ENCODE measurements at regions not wholly inside any gene's neighbourhood (a gene's known extent, or its start where the extent isn't known, plus 50 kb on each side); places are given as distances from the start of the nearest gene placed in this dataset.

DNA sequence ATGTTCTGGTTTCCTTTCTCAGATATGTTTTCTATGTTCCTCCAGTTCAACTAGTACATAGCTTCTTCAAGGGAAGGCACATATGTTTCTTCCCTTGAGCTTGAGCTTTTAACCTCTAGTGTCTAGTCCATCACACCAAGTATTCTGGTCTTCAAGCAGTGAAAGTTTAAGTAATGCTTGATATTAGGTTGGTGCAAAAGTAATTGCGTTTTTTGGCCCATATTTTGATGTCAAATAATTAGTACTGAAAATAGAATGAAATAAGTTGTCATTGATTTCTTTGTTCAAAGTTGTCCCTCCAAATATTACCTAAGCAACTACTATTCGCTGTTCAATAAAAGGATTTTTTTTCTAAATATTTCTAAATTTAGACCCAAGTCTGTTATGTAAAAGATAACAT lies 146.7 kb upstream of the TSC22D2 start:
- no peak for DNase-seq (ENCODE audit: low read depth)
- H3K4me3 ChIP-seq (replicated peaks; ENCODE audit: low read depth, low read length), result no peak overlapping the region

DNA sequence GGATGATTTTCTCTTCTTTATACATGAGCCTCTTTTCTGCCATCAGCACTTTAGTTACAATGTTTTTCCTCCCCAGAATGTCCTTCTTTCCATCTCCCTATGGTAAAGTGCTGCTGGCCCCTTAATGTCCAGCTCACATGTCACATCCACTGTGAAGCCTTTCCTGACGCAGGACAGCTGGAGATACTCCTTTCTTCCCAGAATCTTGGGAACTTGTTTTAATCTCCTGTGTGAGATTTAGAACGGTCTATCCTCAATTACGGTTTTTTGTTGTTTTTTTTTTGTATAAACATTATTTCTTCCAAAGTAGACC lies 147.7 kb upstream of the TSC22D2 start:
- TF ChIP-seq, protein P1, sequence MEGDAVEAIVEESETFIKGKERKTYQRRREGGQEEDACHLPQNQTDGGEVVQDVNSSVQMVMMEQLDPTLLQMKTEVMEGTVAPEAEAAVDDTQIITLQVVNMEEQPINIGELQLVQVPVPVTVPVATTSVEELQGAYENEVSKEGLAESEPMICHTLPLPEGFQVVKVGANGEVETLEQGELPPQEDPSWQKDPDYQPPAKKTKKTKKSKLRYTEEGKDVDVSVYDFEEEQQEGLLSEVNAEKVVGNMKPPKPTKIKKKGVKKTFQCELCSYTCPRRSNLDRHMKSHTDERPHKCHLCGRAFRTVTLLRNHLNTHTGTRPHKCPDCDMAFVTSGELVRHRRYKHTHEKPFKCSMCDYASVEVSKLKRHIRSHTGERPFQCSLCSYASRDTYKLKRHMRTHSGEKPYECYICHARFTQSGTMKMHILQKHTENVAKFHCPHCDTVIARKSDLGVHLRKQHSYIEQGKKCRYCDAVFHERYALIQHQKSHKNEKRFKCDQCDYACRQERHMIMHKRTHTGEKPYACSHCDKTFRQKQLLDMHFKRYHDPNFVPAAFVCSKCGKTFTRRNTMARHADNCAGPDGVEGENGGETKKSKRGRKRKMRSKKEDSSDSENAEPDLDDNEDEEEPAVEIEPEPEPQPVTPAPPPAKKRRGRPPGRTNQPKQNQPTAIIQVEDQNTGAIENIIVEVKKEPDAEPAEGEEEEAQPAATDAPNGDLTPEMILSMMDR (IDR thresholded peaks at IDR 0.05; ENCODE audit: low read length, missing control alignments), result no peak
- DNase-seq (ENCODE audit: low read depth), result no peak
- H3K4me3 ChIP-seq (replicated peaks; ENCODE audit: low read depth, low read length), result no peak overlapping the region

More for the DNA sequence above, 146.7 kb upstream of the TSC22D2 start:
- TF ChIP-seq, protein P1 (IDR thresholded peaks at IDR 0.05; ENCODE audit: low read length, missing control alignments), result no peak

DNA sequence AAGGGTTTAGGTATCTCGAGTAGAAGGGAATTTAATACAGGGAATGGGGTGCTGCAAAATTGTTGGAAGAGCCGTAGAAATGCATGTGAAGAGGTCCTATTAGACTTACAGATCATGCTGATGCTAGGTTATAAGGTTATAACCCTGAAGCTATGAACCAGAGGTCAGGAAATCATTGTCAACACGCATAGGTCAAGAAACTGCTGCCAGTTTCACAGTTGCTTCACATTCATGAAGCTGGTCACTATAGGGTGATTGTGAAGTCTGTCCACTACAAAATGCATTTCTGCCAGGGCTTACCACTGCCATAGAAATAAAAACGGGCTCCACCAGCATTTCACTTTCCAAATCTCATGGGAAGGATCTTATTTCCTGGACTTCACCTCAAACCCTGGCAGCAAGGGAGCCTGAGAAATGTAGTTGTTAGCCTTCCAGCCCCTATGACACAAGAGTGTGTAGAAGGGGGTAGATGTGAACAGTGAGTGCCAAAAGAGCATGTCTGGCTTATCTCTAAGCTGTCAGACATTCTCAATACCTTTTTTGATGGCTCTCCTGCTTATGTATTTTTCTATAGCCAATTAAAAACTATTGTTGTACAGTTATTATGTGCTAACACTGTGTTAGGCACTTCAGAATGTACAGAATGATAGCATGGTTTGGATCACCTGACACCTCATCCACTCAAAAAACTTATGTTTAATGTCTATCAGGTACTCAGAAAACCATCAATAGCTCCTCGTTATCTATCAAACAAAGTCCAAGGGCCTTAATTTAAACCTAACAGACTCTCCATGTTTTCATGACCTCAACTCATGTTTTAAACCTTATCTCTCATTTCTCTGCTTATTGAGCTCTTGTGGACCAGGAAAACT lies 148.3 kb upstream of the TSC22D2 start:
- DNase-seq (ENCODE audit: low read depth), result no peak
- TF ChIP-seq, protein P1 (IDR thresholded peaks at IDR 0.05; ENCODE audit: low read length, missing control alignments), result no peak
- no peak overlapping the region for H3K4me3 ChIP-seq (replicated peaks; ENCODE audit: low read depth, low read length)

DNA sequence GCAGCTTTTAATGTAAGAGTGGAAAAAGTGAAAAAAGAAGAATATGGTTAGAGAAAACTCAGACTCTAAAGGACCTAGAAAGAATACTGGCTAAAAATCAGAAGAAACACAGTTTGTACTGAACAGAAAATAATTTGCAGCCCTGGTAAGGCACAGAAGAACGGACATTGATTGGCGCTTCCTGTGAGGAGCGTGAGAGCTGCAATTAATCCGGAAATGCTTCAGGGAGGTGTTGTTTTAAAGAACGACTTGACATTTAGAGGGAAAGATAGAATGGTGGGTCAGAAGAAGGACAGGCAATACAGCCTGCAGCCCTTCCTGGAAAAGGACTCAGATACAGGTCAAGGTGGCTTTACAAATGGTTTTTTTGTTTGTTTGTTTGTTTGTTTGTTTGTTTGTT lies 151.3 kb upstream of the TSC22D2 start:
- TF ChIP-seq, protein P1 (IDR thresholded peaks at IDR 0.05; ENCODE audit: low read length, missing control alignments), result no peak
- no peak for DNase-seq (ENCODE audit: low read depth)
- no peak overlapping the region for H3K4me3 ChIP-seq (replicated peaks; ENCODE audit: low read depth, low read length)

DNA sequence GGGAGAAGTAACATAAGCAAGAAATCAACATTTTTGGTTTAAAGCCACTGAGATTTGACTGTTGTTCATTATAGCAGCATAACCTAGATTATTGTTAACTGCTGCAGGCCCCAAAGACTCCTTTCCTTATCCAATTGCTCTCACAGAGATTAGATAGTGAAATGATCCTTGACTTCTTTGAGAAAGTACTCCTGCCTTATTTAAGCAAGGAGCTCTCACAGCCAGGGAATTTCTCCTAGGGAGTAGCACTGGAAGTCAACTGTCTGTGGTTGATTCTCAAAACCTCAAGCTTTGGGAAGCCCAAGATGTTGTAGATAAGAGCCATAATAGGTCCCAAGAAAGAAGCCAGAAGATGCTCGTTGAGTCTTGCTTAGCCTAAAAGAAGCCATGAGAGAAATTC lies 151.8 kb upstream of the TSC22D2 start:
- TF ChIP-seq, protein P1 (IDR thresholded peaks at IDR 0.05; ENCODE audit: low read length, missing control alignments), result no peak
- DNase-seq (ENCODE audit: low read depth), result no peak
- H3K4me3 ChIP-seq (replicated peaks; ENCODE audit: low read depth, low read length), result no peak overlapping the region

DNA sequence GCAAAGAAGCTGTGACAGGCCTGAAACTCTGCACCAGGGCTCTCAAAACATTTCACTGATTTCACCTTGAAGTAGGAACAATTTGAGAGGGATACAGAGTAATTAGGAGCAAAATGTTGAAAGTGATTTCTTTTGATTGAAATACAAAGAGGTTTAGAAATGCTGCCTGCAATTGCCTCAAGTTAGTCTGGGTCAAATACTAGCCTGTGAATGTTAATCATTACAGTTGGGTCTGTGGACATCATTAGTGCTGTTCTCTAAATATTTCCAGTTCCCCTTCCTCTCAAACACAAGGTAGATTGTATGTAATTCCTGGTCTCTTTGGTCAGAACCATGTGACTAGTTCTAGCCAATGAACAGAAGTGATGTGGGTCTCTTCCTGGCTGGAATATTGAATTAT lies 152.3 kb upstream of the TSC22D2 start:
- TF ChIP-seq, protein P1 (IDR thresholded peaks at IDR 0.05; ENCODE audit: low read length, missing control alignments), result no peak
- no peak for DNase-seq (ENCODE audit: low read depth)
- no peak overlapping the region for H3K4me3 ChIP-seq (replicated peaks; ENCODE audit: low read depth, low read length)

DNA sequence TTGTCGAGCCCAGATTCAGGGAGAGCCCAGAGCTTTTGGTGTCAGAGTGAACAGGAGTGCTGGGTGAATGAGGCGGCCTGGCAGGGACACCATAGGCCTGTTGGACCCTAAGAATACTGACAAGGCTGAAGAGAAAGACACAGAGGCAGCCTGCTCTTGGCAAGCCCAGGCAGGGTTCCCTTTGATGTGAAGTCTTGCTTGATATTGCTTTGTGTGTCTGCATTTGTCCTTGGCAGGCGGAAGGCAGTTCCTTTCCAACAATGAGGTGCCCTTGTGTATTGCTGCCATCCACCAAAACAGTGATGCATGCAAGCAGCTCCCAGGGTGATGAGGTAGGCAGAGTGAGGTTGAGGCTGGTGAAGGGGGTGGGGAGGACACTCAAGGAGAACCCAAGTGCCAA lies 152.7 kb upstream of the TSC22D2 start:
- no peak for DNase-seq (ENCODE audit: low read depth)
- TF ChIP-seq, protein P1 (IDR thresholded peaks at IDR 0.05; ENCODE audit: low read length, missing control alignments), result no peak
- H3K4me3 ChIP-seq (replicated peaks; ENCODE audit: low read depth, low read length), result no peak overlapping the region

Data from fibroblast of pulmonary artery (primary cell).